ENCODE measurements at regions not wholly inside any gene's neighbourhood (a gene's known extent, or its start where the extent isn't known, plus 50 kb on each side); places are given as distances from the start of the nearest gene placed in this dataset.
"Not testable (repeated sequence)": the region's sequence is repeated elsewhere in the genome, so short reads cannot be mapped to it uniquely, and the experiment has no call there.

DNA sequence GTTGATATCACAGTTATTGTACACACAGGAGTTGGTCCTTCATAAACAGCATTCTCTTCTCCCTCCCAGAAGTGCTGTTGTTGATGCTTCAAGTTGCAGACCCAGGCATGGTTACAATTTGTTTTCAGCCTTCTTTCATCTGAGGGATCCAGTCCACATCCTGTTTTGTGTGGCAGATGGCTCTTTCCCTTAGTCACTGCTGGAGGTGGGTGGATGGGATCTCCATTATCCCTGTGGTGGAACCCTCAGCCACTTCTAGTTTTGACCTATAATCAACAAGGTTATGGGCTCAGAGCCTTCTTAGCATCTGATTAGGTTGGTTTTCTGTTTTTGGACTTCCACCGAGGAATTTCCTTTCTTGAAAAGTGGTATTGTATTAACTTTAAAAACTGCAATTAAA is 214.2 kb downstream of the SH2D4B start:
- no peak for DNase-seq

DNA sequence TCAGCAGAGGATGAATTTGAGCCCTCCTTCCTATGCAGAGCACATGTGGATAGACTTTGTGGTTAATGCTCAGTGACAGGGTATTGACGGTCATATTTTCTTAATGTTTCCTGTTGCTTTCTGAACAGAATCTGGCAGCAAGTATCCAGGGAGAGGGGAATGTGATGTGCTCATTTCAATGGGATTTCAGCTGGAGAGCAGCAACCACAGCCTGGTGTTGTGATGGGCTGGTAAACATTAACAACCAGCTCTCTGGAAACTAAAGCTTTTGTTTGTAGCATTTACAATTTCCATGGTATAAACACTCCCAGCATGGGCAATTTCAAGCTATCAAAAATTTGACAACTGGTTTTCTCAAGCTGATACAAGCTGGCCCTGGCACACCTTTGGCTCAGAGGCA is 215.9 kb downstream of the SH2D4B start:
- DNase-seq = no peak

- no peak for DNase-seq
Measured at GRCh38 chr10:80755893-80756292, 218.2 kb downstream of the SH2D4B start.

DNA sequence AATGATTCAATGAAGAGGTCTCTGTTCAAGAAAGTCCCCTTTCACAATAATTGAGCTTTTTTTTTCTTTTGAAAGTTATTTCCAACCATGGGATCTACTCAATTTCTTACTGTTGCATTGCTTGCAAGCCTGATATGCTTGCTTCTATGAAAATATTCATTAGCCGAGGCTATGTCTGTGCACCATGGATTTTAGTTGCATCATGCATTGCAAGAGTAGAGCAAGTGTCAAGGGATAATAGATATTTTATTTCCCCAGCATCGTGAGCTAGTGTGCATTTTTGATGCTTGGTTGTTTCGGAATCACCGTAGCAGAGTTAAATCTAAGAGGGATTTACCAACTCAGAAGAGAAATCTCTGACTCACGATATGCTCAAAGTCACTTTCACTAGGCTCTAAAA is 222.0 kb downstream of the SH2D4B start:
- DNase-seq = no peak

GRCh38 chr10:80760914-80761371 is 223.2 kb downstream of the SH2D4B start:
- no peak for DNase-seq

- DNase-seq = no peak
Measured at GRCh38 chr10:80767963-80768362, 230.3 kb downstream of the SH2D4B start.

GRCh38 chr10:80769700-80770160 is 232.0 kb downstream of the SH2D4B start:
- no peak for DNase-seq

DNA sequence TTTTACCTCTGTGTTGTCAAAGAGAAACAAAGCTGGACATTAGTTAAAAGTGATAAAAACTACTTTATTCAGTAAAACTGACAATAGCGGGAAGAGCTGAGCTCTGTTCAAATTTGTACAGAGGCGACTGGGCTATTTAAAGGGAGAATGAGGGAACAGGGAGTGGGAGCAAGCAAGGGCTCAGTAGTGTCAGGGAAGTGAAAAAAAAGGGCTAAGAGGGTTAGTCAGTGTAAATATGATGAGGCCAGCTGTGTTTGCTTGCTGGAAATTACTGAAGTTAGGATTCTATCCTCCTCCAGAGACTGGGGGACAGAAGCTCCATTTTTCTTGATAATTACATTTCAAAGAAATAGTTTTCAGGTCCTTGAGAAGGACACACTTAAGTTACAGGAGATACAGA is 232.5 kb downstream of the SH2D4B start:
- DNase-seq = no peak

DNA sequence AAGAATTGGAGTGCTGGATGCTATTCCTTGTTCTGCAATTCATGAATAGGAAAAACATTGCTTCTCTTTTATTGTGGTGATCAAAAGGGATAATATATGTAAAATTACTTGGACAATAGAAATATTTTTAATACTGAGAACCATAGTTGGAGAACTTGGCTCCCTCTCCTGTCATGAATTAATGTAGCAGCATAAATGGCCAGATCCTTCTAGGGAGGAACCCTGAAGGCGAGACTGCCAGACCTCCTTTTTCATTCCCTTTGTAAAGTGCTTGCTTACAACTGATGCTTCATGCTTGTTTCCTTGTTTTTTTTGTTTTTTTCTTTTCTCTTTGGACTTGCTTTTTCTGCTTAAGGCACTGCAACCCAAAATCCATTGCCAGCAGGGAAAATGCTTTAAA is 233.6 kb downstream of the SH2D4B start:
- no peak for DNase-seq

GRCh38 chr10:80771902-80772555 is 234.3 kb downstream of the SH2D4B start:
- no peak for DNase-seq

GRCh38 chr10:80772596-80772995 is 234.9 kb downstream of the SH2D4B start:
- no peak for DNase-seq

- no peak for DNase-seq
Measured at GRCh38 chr10:80784695-80785094, 247.0 kb downstream of the SH2D4B start.

DNA sequence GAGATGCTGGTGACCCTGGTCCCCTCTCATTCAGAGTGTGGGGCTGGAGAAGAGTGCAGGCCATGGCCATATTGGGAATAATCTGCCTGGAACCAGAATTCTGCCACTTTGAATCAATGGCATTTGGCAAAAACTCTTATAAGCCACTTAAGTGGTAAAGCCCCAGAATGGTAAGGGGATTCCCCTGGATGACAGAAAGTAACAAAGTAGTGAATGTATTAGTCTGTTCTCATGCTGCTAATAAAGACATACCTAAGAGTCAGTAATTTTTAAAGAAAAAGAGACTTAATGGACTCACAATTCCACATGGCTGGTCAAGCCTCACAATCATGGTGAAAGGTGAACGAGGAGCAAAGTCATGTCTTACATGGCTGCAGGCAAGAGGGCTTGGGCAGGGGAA is 248.6 kb downstream of the SH2D4B start:
- DNase-seq = no peak

DNA sequence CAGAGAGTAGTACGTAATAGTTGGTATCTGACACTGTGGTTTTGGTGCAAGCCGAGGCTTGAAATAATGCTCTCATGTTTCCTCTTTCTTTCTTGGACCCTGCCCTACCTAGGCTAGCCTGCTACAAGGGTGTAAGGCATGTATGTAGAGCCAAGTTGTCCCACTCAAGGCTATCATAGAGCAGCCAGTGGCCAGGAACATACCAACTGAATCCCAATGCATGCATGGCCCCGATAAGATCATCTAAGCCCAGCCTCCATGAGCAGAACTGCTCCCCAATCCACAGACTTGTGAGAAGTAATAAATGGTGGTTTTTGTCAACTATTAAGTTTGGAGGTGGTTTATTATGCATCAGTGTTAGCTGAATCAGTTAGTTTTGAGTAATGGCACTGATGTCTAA is 250.2 kb downstream of the SH2D4B start:
- DNase-seq = no peak

DNA sequence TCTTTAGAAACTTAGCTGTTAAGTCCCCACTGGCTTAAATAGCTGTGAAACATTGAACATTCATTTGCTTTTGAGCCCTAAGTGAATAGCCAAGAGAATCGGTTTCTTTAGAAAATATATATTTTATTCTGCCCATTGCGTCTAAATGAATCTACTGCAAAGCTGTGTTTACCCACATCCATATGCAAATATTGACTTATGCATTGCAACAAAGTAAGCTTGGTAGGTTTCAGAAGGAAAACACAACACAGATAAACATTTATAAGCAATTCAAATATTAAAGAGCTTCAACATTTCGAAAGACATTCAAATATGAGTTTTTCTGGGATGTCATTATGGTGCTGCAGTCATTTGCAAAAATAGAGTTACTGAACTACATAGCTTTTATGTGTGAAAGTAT is 257.3 kb downstream of the SH2D4B start:
- DNase-seq = no peak

- DNase-seq = no peak
Measured at GRCh38 chr10:80805343-80806020, 267.8 kb downstream of the SH2D4B start.

GRCh38 chr10:80814147-80814652 is 276.5 kb downstream of the SH2D4B start:
- no peak for DNase-seq

DNA sequence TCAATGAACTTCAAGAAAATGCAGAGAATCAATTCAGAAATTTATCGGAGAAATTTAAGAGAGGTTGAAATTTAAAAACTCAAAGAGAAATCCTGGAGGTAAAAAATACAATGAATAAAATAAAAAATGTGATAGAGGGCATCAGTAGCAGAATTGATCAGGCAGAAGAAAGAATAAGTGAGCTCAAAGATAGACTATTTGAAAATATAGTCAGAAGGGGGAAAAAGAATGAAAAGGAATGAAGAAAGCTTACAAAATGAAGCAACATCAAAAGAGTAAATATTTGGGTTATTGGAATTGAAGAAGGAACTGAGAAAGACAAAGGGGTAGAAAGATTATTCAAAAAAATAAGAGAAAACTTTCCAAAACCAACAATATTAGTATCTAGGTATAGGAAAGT is 291.4 kb downstream of the SH2D4B start:
- DNase-seq = no peak

- DNase-seq = no peak
Measured at GRCh38 chr10:80829562-80829961, 291.9 kb downstream of the SH2D4B start.

- not testable (repeated sequence) for DNase-seq
Measured at GRCh38 chr10:80832693-80833092, 295.0 kb downstream of the SH2D4B start.

GRCh38 chr10:80855348-80855971 is 317.8 kb downstream of the SH2D4B start:
- DNase-seq = no peak

DNA sequence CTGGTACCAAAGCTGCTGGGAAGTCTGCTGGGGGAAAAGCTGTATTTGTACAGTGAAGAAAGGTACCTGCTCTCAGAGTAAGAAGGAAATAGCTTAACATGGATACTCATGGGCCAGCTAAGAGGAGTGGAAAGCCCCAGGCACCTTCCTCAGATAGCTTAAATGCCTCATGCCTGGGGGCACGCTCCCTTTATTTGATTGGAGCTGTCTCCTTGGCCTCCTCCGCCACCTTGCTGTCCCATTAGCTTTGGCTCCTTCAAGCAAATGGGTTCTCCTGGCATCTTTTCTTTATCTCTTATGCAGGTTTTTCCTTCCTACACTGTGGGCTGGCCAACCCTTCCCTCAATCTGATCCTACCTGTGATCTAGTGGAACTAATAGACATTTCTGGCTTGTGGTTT is 318.5 kb downstream of the SH2D4B start:
- no peak for DNase-seq

DNA sequence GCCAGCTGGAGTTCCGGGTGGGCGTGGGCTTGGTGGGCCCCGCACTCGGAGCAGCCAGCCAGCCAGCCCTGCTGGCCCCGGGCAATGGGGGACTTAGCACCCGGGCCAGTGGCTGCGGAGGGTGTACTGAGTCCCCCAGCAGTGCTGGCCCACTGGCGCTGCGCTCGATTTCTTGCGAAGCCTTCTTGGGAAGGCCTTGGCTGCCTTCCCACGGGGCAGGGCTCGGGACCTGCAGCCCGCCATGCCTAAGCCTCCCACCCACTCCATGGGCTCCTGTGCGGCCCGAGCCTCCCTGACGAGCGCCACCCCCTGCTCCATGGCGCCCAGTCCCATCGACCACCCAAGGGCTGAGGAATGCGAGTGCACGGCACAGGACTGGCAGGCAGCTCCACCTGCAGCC is 321.6 kb downstream of the SH2D4B start:
- not testable (repeated sequence) for DNase-seq

DNA sequence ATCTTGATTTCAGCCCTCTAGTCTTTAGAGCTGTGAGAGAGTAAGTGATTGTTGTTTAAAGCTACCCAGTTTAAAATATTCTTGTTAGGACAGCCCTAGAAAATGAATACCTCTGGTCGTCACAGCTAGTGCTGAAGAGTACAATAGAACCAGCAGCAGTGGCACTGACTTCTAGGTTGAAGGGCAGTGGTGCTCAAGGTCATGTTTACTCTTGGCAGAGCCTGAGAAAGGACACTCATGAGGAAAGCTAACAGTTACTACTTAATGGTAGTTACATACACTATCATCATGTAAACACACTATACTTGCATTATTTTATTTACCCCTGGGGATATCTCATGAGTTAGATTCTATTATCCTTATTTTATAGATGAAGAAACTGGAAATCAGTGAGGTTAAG is 323.0 kb downstream of the SH2D4B start:
- DNase-seq = no peak

Data from NCI-H1436 treated with DMSO at 0.1 percent for 48 hours (cell line).